Hepatocyte (in vitro differentiated cells): ENCODE measurements at regions not wholly inside any gene's neighbourhood (a gene's known extent, or its start where the extent isn't known, plus 50 kb on each side); places are given as distances from the start of the nearest gene placed in this dataset.

Experiments
- EZH2 ChIP-seq: fragments of 200-600 bp; sonication (generic); IDR thresholded peaks from 2 replicates; pipeline ENCODE4 v1.6.1; 2016; ENCODE audit warnings: antibody characterized with exemption, mild to moderate bottlenecking, borderline replicate concordance
- EZH2phosphoT487 ChIP-seq: fragments of 200-600 bp; sonication (generic); IDR thresholded peaks from one replicate; pipeline ENCODE4 v1.6.1; 2018; ENCODE audit warnings: antibody characterized with exemption, mild to moderate bottlenecking, low read depth, moderate library complexity; ENCODE audit not compliant: unreplicated experiment, severe bottlenecking
- TF ChIP-seq, protein P1 (sequence below): fragments of 200-600 bp; sonication (generic); IDR thresholded peaks from 2 replicates; pipeline ENCODE4 v1.5.1; 2016; ENCODE audit warnings: antibody characterized with exemption, mild to moderate bottlenecking; ENCODE audit not compliant: poor library complexity

DNA sequence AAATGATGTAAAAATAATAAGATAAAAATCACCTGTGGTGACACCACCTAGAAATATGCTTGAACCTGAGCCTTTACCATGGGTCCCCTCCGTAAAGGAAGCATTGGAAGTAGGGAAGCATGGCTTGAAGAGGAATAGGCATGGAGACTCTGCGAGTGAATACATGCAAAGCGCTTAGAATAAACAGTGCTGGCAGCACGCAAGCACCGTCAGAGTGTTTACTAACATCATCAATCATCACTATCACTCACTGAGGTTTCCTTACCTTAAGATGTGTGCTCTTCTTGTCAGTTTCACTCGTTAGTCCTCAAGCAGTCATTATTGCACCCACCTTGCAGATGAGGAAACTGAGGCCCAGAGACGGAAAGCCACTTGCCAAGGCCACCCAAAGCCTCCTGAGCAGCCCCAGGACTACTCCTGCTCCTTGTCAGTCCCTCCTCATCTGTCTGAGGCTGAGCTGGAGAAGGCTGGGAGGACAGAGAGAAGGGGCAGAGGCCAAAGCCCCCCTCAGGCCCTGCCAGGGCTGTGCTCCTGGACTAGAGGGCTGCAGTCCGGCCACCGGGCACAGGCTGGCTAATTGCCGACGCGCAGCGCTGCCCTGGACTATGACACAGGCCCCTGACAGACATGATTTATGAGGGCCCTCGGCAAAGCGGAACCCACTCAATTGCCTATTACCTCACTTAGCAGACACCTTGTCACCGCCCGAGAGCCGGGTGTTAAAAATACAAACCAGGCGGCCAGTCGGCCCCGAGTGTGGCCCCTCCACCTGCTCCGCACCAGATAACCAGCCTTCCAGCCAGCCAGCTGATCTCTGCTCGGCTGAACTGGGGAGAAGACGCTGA, 168.9 kb downstream of the MN1 start:
- TF ChIP-seq, protein P1, sequence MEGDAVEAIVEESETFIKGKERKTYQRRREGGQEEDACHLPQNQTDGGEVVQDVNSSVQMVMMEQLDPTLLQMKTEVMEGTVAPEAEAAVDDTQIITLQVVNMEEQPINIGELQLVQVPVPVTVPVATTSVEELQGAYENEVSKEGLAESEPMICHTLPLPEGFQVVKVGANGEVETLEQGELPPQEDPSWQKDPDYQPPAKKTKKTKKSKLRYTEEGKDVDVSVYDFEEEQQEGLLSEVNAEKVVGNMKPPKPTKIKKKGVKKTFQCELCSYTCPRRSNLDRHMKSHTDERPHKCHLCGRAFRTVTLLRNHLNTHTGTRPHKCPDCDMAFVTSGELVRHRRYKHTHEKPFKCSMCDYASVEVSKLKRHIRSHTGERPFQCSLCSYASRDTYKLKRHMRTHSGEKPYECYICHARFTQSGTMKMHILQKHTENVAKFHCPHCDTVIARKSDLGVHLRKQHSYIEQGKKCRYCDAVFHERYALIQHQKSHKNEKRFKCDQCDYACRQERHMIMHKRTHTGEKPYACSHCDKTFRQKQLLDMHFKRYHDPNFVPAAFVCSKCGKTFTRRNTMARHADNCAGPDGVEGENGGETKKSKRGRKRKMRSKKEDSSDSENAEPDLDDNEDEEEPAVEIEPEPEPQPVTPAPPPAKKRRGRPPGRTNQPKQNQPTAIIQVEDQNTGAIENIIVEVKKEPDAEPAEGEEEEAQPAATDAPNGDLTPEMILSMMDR = no peak
- TF ChIP-seq EZH2 (no peak), EZH2phosphoT487 (no peak)
